Tibial nerve (tissue), 4 donors: ENCODE measurements at regions not wholly inside any gene's neighbourhood (a gene's known extent, or its start where the extent isn't known, plus 50 kb on each side); places are given as distances from the start of the nearest gene placed in this dataset.

Source experiments
- DNase-seq, 2 donors: peaks; one replicate each; pipeline ENCODE4 v3.0.0-alpha.2; 2019; ENCODE audit warnings: low spot score in 2 of 2
- H3K27ac ChIP-seq, 4 donors: fragments of 200-600 bp; sonication (generic) in 3 of 4; one replicate each; pipeline ENCODE4 v1.5.1; 2017 to 2019; ENCODE audit warnings: mild to moderate bottlenecking in 1 of 4
- H3K27me3 ChIP-seq, 2 donors: fragments of 200-600 bp; sonication (generic) in 1 of 2; one replicate each; pipeline versions ENCODE4 v1.5.1 to v1.6.0; 2017 to 2019
- H3K36me3 ChIP-seq, 3 donors: fragments of 200-600 bp; sonication (generic); one replicate each; pipeline ENCODE4 v1.5.1; 2018 to 2019
- H3K4me1 ChIP-seq, 4 donors: fragments of 200-600 bp; sonication (generic) in 3 of 4; one replicate each; pipeline ENCODE4 v1.5.1; 2017 to 2019
- H3K4me3 ChIP-seq, 4 donors: fragments of 200-600 bp; sonication (generic) in 3 of 4; one replicate each; pipeline ENCODE4 v1.5.1; 2017 to 2019; ENCODE audit warnings: mild to moderate bottlenecking in 1 of 4, moderate library complexity in 1 of 4
- H3K9me3 ChIP-seq, 4 donors: fragments of 200-600 bp; sonication (generic) in 3 of 4; one replicate each; pipeline ENCODE4 v1.5.1; 2017 to 2019
- CTCF ChIP-seq, 5 experiments: fragments of 200-600 bp in 3 of 5; fragments of 450-650 bp in 2 of 5; sonication (generic) in 3 of 5; IDR thresholded peaks; one replicate each; pipeline ENCODE4 v1.5.1; 2016 to 2019; ENCODE audit warnings: antibody characterized with exemption in 5 of 5, mild to moderate bottlenecking in 3 of 5, moderate library complexity in 2 of 5
- EP300 ChIP-seq, 2 donors: sonication (generic); formaldehyde crosslinking; IDR thresholded peaks; one replicate each; pipeline ENCODE4 v1.6.1; 2017; ENCODE audit warnings: antibody characterized with exemption in 2 of 2, mild to moderate bottlenecking in 1 of 2
- POLR2A ChIP-seq, 2 donors: fragments of 450-650 bp; IDR thresholded peaks; one replicate each; pipeline ENCODE4 v1.6.1; 2017; ENCODE audit warnings: antibody characterized with exemption in 2 of 2, mild to moderate bottlenecking in 2 of 2, moderate library complexity in 2 of 2
- WGBS, 2 donors: methylation state at CpG; one replicate each; pipeline ENCODE4 v1.1.5; 2018; 5-methylcytosine and 5-hydroxymethylcytosine counted together

GRCh38 chr9:124198948-124199347, 58.8 kb upstream of the NEK6 start:
- Histone ChIP-seq H3K4me1 (peaks cover 0 to 6% (median 0%) of the 10 kb centered on the region in 4 donors), H3K27ac (no peak overlapping the region), H3K27me3 (no peaks in the 10 kb centered on the region), H3K4me3 (no peak overlapping the region), H3K36me3 (no peaks in the 10 kb centered on the region), H3K9me3 (peaks cover 0 to 20% (median 2%) of the 10 kb centered on the region in 4 donors)
- TF ChIP-seq POLR2A (IDR thresholded peaks at IDR 0.05) (no peak), EP300 (IDR thresholded peaks at IDR 0.05) (no peak), CTCF (IDR thresholded peaks at IDR 0.05) (no peak)
- DNase-seq, result no peak
- 86 to 90% methylated on average over 4 of the region's 4 CpGs for WGBS, 2 donors

GRCh38 chr9:124199474-124199873, 58.3 kb upstream of the NEK6 start:
- WGBS, 2 donors, result 58 to 61% methylated on average over 3 of the region's 3 CpGs

GRCh38 chr9:124202447-124202971, 55.2 kb upstream of the NEK6 start:
- Histone ChIP-seq H3K4me3 (no peak overlapping the region), H3K9me3 (no peaks in the 10 kb centered on the region), H3K36me3 (no peaks in the 10 kb centered on the region), H3K27me3 (no peaks in the 10 kb centered on the region), H3K4me1 (peaks cover 0 to 6% (median 0%) of the 10 kb centered on the region in 4 donors), H3K27ac (no peak overlapping the region)
- TF ChIP-seq EP300 (IDR thresholded peaks at IDR 0.05) (peak in 1 of 2 donors; percentile 22), POLR2A (IDR thresholded peaks at IDR 0.05) (no peak), CTCF (IDR thresholded peaks at IDR 0.05) (no peak)
- DNase-seq, result peak in 1 of 2 donors; percentile 24
- WGBS, 2 donors, result 54 to 60% methylated on average over 5 of the region's 5 CpGs

More at GRCh38 chr9:124199474-124199873, 58.3 kb upstream of the NEK6 start:
- Histone ChIP-seq H3K27ac (no peak overlapping the region), H3K4me1 (peaks cover 0 to 6% (median 0%) of the 10 kb centered on the region in 4 donors), H3K27me3 (no peaks in the 10 kb centered on the region), H3K4me3 (no peak overlapping the region), H3K9me3 (peaks cover 0 to 15% (median 2%) of the 10 kb centered on the region in 4 donors), H3K36me3 (no peaks in the 10 kb centered on the region)
- TF ChIP-seq CTCF (IDR thresholded peaks at IDR 0.05) (no peak), POLR2A (IDR thresholded peaks at IDR 0.05) (no peak), EP300 (IDR thresholded peaks at IDR 0.05) (no peak)
- DNase-seq, result no peak

GRCh38 chr9:124205686-124206352, 51.9 kb upstream of the NEK6 start:
- H3K4me1 ChIP-seq, result peaks cover 0 to 8% (median 0%) of the 10 kb centered on the region in 4 donors
- H3K4me3 ChIP-seq, result no peak overlapping the region
- 83 to 84% methylated on average over 2 of the region's 2 CpGs for WGBS, 2 donors
- H3K9me3 ChIP-seq, result no peaks in the 10 kb centered on the region
- H3K36me3 ChIP-seq, result no peaks in the 10 kb centered on the region
- TF ChIP-seq CTCF (IDR thresholded peaks at IDR 0.05), result no peak
- no peak for TF ChIP-seq EP300 (IDR thresholded peaks at IDR 0.05)
- no peak for TF ChIP-seq POLR2A (IDR thresholded peaks at IDR 0.05)
- no peaks in the 10 kb centered on the region for H3K27me3 ChIP-seq
- no peak overlapping the region for H3K27ac ChIP-seq
- DNase-seq, result no peak

GRCh38 chr9:124206391-124206790, 51.4 kb upstream of the NEK6 start:
- DNase-seq, result no peak
- no peak overlapping the region for H3K4me3 ChIP-seq
- 74 to 80% methylated on average over 2 of the region's 2 CpGs for WGBS, 2 donors
- no peaks in the 10 kb centered on the region for H3K9me3 ChIP-seq
- no peak for TF ChIP-seq CTCF (IDR thresholded peaks at IDR 0.05)
- TF ChIP-seq EP300 (IDR thresholded peaks at IDR 0.05), result no peak
- no peak for TF ChIP-seq POLR2A (IDR thresholded peaks at IDR 0.05)
- H3K27ac ChIP-seq, result no peak overlapping the region
- peaks cover 0 to 10% (median 0%) of the 10 kb centered on the region in 4 donors for H3K4me1 ChIP-seq
- H3K36me3 ChIP-seq, result no peaks in the 10 kb centered on the region
- no peaks in the 10 kb centered on the region for H3K27me3 ChIP-seq
